22Rv1 (cell line): ENCODE measurements at regions not wholly inside any gene's neighbourhood (a gene's known extent, or its start where the extent isn't known, plus 50 kb on each side); places are given as distances from the start of the nearest gene placed in this dataset.

Source experiments
- CTCF ChIP-seq: fragments of 450-650 bp; IDR thresholded peaks from 2 replicates; pipeline ENCODE4 v1.5.1; 2017; ENCODE audit warnings: mild to moderate bottlenecking
- ZFX ChIP-seq: fragments of 450-650 bp; IDR thresholded peaks from 2 replicates; pipeline ENCODE4 v1.6.1; 2017; ENCODE audit warnings: antibody characterized with exemption, borderline replicate concordance

- TF ChIP-seq CTCF (no peak), ZFX (no peak)
Observed at GRCh38 chr2:57190007-57190406, 856.6 kb upstream of the VRK2 start.
